ENCODE measurements at regions not wholly inside any gene's neighbourhood (a gene's known extent, or its start where the extent isn't known, plus 50 kb on each side); places are given as distances from the start of the nearest gene placed in this dataset.

GRCh38 chr15:97592778-97593177 is 367.7 kb upstream of the ARRDC4 start:
- H3K4me2 ChIP-seq (ENCODE audit: extremely low read depth, insufficient read depth, low read length), result no peak overlapping the region

GRCh38 chr15:97597801-97598200 is 362.7 kb upstream of the ARRDC4 start:
- no peak overlapping the region for H3K27ac ChIP-seq (ENCODE audit: insufficient read depth, low read length)
- no peak overlapping the region for H3K4me3 ChIP-seq (replicated peaks in 1 of 4; ENCODE audit: control extremely low read depth in 1 of 4, insufficient read depth in 1 of 4, low read depth in 3 of 4, low read length in 4 of 4)
- no peaks in the 10 kb centered on the region for H3K79me2 ChIP-seq (ENCODE audit: control insufficient read depth, insufficient read depth, low read length)
- H3K36me3 ChIP-seq (ENCODE audit: control insufficient read depth, insufficient read depth, low read length), result no peaks in the 10 kb centered on the region
- no peaks in the 10 kb centered on the region for H3K4me1 ChIP-seq (ENCODE audit: control insufficient read depth, extremely low read depth, insufficient read depth, low read length)
- no peak overlapping the region for H3K4me2 ChIP-seq (ENCODE audit: extremely low read depth, insufficient read depth, low read length)
- H3K9ac ChIP-seq (ENCODE audit: insufficient read depth, low read length), result no peak overlapping the region
- DNase-seq (ENCODE audit: low read depth in 2 of 2), result no peak
- H3K9me3 ChIP-seq (ENCODE audit: control insufficient read depth, insufficient read depth, low read depth, low read length), result no peaks in the 10 kb centered on the region
- no peak for TF ChIP-seq EZH2 (IDR thresholded peaks at IDR 0.05; ENCODE audit: low read length, missing control alignments)
- TF ChIP-seq CTCF (conservative IDR thresholded peaks at IDR 0.05 in 1 of 2, IDR thresholded peaks at IDR 0.05 in 1 of 2; ENCODE audit: low read depth in 1 of 2, low read length in 2 of 2), result no peak
- no peak overlapping the region for H2AFZ ChIP-seq (ENCODE audit: low read length)
- no peaks in the 10 kb centered on the region for H3K27me3 ChIP-seq (ENCODE audit: control insufficient read depth, insufficient read depth, low read length)
- no peaks in the 10 kb centered on the region for H4K20me1 ChIP-seq (ENCODE audit: control insufficient read depth, extremely low read depth, insufficient read depth, low read length)

More at GRCh38 chr15:97592778-97593177, 367.7 kb upstream of the ARRDC4 start:
- Histone ChIP-seq H2AFZ (ENCODE audit: low read length) (no peak overlapping the region), H3K36me3 (ENCODE audit: control insufficient read depth, insufficient read depth, low read length) (no peaks in the 10 kb centered on the region), H3K4me3 (replicated peaks in 1 of 4; ENCODE audit: control extremely low read depth in 1 of 4, insufficient read depth in 1 of 4, low read depth in 3 of 4, low read length in 4 of 4) (no peak overlapping the region), H3K79me2 (ENCODE audit: control insufficient read depth, insufficient read depth, low read length) (no peaks in the 10 kb centered on the region), H3K9me3 (ENCODE audit: control insufficient read depth, insufficient read depth, low read depth, low read length) (no peaks in the 10 kb centered on the region), H4K20me1 (ENCODE audit: control insufficient read depth, extremely low read depth, insufficient read depth, low read length) (no peaks in the 10 kb centered on the region), H3K27ac (ENCODE audit: insufficient read depth, low read length) (no peak overlapping the region), H3K4me1 (ENCODE audit: control insufficient read depth, extremely low read depth, insufficient read depth, low read length) (no peaks in the 10 kb centered on the region), H3K27me3 (ENCODE audit: control insufficient read depth, insufficient read depth, low read length) (no peaks in the 10 kb centered on the region), H3K9ac (ENCODE audit: insufficient read depth, low read length) (no peak overlapping the region)
- no peak for DNase-seq (ENCODE audit: low read depth in 2 of 2)
- TF ChIP-seq EZH2 (IDR thresholded peaks at IDR 0.05; ENCODE audit: low read length, missing control alignments), result no peak

- Histone ChIP-seq H3K4me3 (replicated peaks in 1 of 4; ENCODE audit: control extremely low read depth in 1 of 4, insufficient read depth in 1 of 4, low read depth in 3 of 4, low read length in 4 of 4) (no peak overlapping the region), H3K27ac (ENCODE audit: insufficient read depth, low read length) (no peak overlapping the region), H3K36me3 (ENCODE audit: control insufficient read depth, insufficient read depth, low read length) (no peaks in the 10 kb centered on the region), H3K9me3 (ENCODE audit: control insufficient read depth, insufficient read depth, low read depth, low read length) (no peaks in the 10 kb centered on the region), H3K4me2 (ENCODE audit: extremely low read depth, insufficient read depth, low read length) (no peak overlapping the region), H3K4me1 (ENCODE audit: control insufficient read depth, extremely low read depth, insufficient read depth, low read length) (no peaks in the 10 kb centered on the region), H3K79me2 (ENCODE audit: control insufficient read depth, insufficient read depth, low read length) (no peaks in the 10 kb centered on the region), H4K20me1 (ENCODE audit: control insufficient read depth, extremely low read depth, insufficient read depth, low read length) (no peaks in the 10 kb centered on the region), H3K27me3 (ENCODE audit: control insufficient read depth, insufficient read depth, low read length) (no peaks in the 10 kb centered on the region), H2AFZ (ENCODE audit: low read length) (no peak overlapping the region), H3K9ac (ENCODE audit: insufficient read depth, low read length) (no peak overlapping the region)
- TF ChIP-seq CTCF (conservative IDR thresholded peaks at IDR 0.05 in 1 of 2, IDR thresholded peaks at IDR 0.05 in 1 of 2; ENCODE audit: low read depth in 1 of 2, low read length in 2 of 2), result no peak
- TF ChIP-seq EZH2 (IDR thresholded peaks at IDR 0.05; ENCODE audit: low read length, missing control alignments), result no peak
- no peak for DNase-seq (ENCODE audit: low read depth in 2 of 2)
Measured at GRCh38 chr15:97598353-97598798, 362.1 kb upstream of the ARRDC4 start.

Data from fibroblast of lung (primary cell).